Hematopoietic multipotent progenitor cell treated with erythropoietin and hydrocortisone succinate and interleukin-3 and kit ligand, for 15 days (in vitro differentiated cells): ENCODE measurements at regions not wholly inside any gene's neighbourhood (a gene's known extent, or its start where the extent isn't known, plus 50 kb on each side); places are given as distances from the start of the nearest gene placed in this dataset.
"Not testable (repeated sequence)": the region's sequence is repeated elsewhere in the genome, so short reads cannot be mapped to it uniquely, and the experiment has no call there.

ENCODE experiments used
- DNase-seq: peaks from one replicate; pipeline ENCODE4 v3.0.0-alpha.2; 2015; ENCODE audit warnings: low spot score

- DNase-seq: no peak
Observed at GRCh38 chr14:51581017-51581881, 70.5 kb upstream of the FRMD6 start.

- DNase-seq: no peak
Observed at GRCh38 chr14:51582437-51582836, 69.3 kb upstream of the FRMD6 start.

- no peak for DNase-seq
Observed at GRCh38 chr14:51585055-51585454, 66.7 kb upstream of the FRMD6 start.

DNA sequence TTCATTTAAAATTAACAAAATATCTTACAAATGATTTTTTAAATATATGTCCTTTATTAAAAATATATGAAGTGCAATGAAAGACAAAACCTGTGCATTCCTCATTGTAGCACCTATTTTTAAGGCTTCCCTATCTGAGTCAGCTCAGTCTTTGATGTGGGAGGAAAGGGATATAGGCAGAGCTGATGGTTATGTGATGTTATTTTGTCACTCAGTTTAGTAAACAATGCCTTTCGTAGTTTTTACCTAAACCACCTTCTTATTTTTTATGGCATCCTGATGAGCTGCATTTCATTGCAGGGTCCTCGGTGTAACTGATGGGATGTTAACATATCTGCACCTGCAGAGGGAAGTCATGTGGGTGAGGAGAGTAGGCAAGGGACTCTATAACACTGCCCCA, 58.9 kb upstream of the FRMD6 start:
- DNase-seq: no peak

DNA sequence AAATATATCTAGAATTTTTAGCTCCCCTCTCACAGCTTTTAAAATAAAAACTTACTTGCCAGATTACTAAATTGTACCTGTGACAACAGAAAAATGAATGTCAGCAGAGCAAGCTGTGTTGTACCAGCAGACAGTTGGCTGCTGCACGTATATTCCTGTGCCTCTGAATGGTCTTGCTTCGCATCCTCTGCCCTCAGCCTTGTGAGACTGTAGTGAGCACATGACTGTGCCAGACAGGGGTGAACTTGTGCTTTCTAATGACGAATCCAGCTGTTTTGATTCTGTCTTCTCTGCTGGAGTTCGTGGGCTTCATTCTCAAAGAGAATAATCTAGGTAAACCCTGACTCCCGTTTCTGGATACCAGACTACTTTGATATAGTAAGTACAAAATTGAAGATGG, 58.3 kb upstream of the FRMD6 start:
- DNase-seq: no peak

GRCh38 chr14:51595881-51596455, 55.7 kb upstream of the FRMD6 start:
- no peak for DNase-seq

GRCh38 chr14:51596488-51597117, 55.1 kb upstream of the FRMD6 start:
- DNase-seq: no peak

- DNase-seq: no peak
Observed at GRCh38 chr14:51597261-51598001, 54.3 kb upstream of the FRMD6 start.

- not testable (repeated sequence) for DNase-seq
Observed at GRCh38 chr14:51598924-51599600, 52.6 kb upstream of the FRMD6 start.

DNA sequence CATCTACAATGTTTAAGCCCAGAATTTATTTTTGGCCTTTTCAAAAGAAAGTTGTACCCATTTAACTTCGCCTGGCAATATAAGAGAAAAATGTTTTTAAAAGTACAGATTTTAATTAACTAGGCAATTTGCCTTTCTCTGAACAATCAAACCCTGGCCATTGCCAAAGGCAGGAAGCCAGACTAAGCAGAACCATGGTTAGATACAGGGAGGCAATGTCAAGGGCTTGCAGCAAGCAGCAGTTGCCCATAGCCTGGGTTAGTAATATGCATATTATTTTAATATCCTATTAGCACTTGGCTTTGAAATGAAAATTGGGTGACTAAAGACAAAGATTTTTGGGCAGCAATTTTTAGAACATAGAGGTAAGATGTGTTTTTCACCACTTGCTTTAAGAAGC, 51.1 kb upstream of the FRMD6 start:
- no peak for DNase-seq
